A549 (cell line): ENCODE measurements at regions not wholly inside any gene's neighbourhood (a gene's known extent, or its start where the extent isn't known, plus 50 kb on each side); places are given as distances from the start of the nearest gene placed in this dataset.

ENCODE experiments used
- ATAC-seq, 2 experiments: fragments of 200-7000 bp in 1 of 2; fragments of >200 bp in 1 of 2; cut with Nextera tagmentation in 1 of 2; cut with Tn5 transposase in 1 of 2; 3 replicates each; pipeline versions ENCODE4 v1.8.0 to v1.9.1; 2018 to 2020; ENCODE audit warnings: mild to moderate bottlenecking in 1 of 2, moderate library complexity in 1 of 2
- CTCF ChIA-PET: fragments of 300-600 bp; sonication (Branson Sonifier 250); formaldehyde crosslinking; extraction: SDS; loops from one replicate; lab custom pipeline; 2021; ENCODE audit warnings: antibody characterized with exemption, inconsistent platforms; lab: Yijun Ruan, JAX
- POLR2A ChIA-PET: fragments of 350-600 bp; formaldehyde crosslinking; extraction: SDS; loops from one replicate; lab custom pipeline; 2021; ENCODE audit warnings: antibody characterized with exemption, inconsistent platforms; lab: Yijun Ruan, JAX
- DNase-seq, 2 experiments: peaks; one replicate each; pipeline versions ENCODE4 v3.0.0 to v3.0.0-alpha.2; 2011 to 2016; ENCODE audit warnings: low read depth in 1 of 2, low spot score in 1 of 2
- FAIRE-seq: peaks from 2 replicates; lab custom pipeline; 2011; peaks lifted over from hg19 to GRCh38; lab: Jason Lieb, UNC
- H3K27ac ChIP-seq, 2 experiments: fragments of >200 bp; sonication (Bioruptor Twin); formaldehyde crosslinking; 3 replicates each; pipeline ENCODE4 v1.5.1; 2016 to 2017
- H3K4me1 ChIP-seq: fragments of >200 bp; sonication (Bioruptor Twin); formaldehyde crosslinking; 3 replicates; pipeline ENCODE4 v1.6.1; 2016
- H3K4me2 ChIP-seq: fragments of >200 bp; sonication (Bioruptor Twin); formaldehyde crosslinking; 3 replicates; pipeline ENCODE4 v1.6.1; 2016
- H3K4me3 ChIP-seq: fragments of >200 bp; sonication (Bioruptor Twin); formaldehyde crosslinking; 3 replicates; pipeline ENCODE4 v1.5.1; 2016
- H3K9me3 ChIP-seq: fragments of >200 bp; sonication (Bioruptor Twin); formaldehyde crosslinking; 3 replicates; pipeline ENCODE4 v1.6.1; 2016
- BHLHE40 ChIP-seq: IDR thresholded peaks from 2 replicates; pipeline ENCODE4 v1.6.1; 2012; ENCODE audit warnings: low read depth, low read length, inconsistent platforms
- CBX2 ChIP-seq: fragments of 200-600 bp; sonication (generic); IDR thresholded peaks from 2 replicates; pipeline ENCODE4 v1.6.1; 2016; ENCODE audit warnings: low read depth, mild to moderate bottlenecking, borderline replicate concordance
- CEBPB ChIP-seq, 2 experiments: fragments of >200 bp in 1 of 2; sonication (Bioruptor Twin) in 1 of 2; formaldehyde crosslinking in 1 of 2; IDR thresholded peaks; 2 replicates each; pipeline ENCODE4 v1.6.1; 2012 to 2016
- CHD4 ChIP-seq: fragments of 200-600 bp; sonication (generic); IDR thresholded peaks from 2 replicates; pipeline ENCODE4 v1.6.1; 2016; ENCODE audit warnings: antibody characterized with exemption, mild to moderate bottlenecking, borderline replicate concordance
- EHMT2 ChIP-seq: fragments of 200-600 bp; sonication (generic); IDR thresholded peaks from 2 replicates; pipeline ENCODE4 v1.6.1; 2016; ENCODE audit warnings: antibody characterized with exemption, low read depth, mild to moderate bottlenecking, moderate library complexity
- EP300 ChIP-seq, 2 experiments: fragments of >200 bp; sonication (Bioruptor Twin); formaldehyde crosslinking; IDR thresholded peaks; 2 replicates in 1 of 2; 3 replicates in 1 of 2; pipeline ENCODE4 v1.6.1; 2016 to 2017
- FOSB ChIP-seq: fragments of 250-450 bp; sonication (Bioruptor Pico); IDR thresholded peaks from 2 replicates; pipeline ENCODE4 v1.5.0; 2020; ENCODE audit warnings: mild to moderate bottlenecking, moderate library complexity
- FOSL2 ChIP-seq, 2 experiments: fragments of 450-650 bp in 1 of 2; fragments of >200 bp in 1 of 2; sonication (Bioruptor Twin) in 1 of 2; formaldehyde crosslinking; IDR thresholded peaks; 2 replicates each; pipeline versions ENCODE4 v1.5.0 to v1.6.1; 2016 to 2020; ENCODE audit warnings: mild to moderate bottlenecking in 1 of 2, moderate library complexity in 1 of 2
- HEYL ChIP-seq: fragments of 250-450 bp; sonication (Bioruptor Pico); IDR thresholded peaks from 2 replicates; pipeline ENCODE4 v1.8.0; 2021; ENCODE audit warnings: mild to moderate bottlenecking, moderate library complexity
- HOXA7 ChIP-seq: fragments of 250-450 bp; sonication (Bioruptor Pico); IDR thresholded peaks from 2 replicates; pipeline ENCODE4 v1.5.0; 2020; ENCODE audit warnings: mild to moderate bottlenecking, moderate library complexity
- HOXB13 ChIP-seq: fragments of 250-450 bp; sonication (Bioruptor Pico); IDR thresholded peaks from 2 replicates; pipeline ENCODE4 v1.5.0; 2020; ENCODE audit warnings: low read depth, mild to moderate bottlenecking, moderate library complexity
- HOXB5 ChIP-seq: fragments of 250-450 bp; sonication (Bioruptor Pico); IDR thresholded peaks from 2 replicates; pipeline ENCODE4 v1.5.0; 2020; ENCODE audit warnings: mild to moderate bottlenecking, moderate library complexity
- KDM5A ChIP-seq: fragments of 200-600 bp; sonication (generic); IDR thresholded peaks from 2 replicates; pipeline ENCODE4 v1.6.1; 2016; ENCODE audit warnings: antibody characterized with exemption, mild to moderate bottlenecking
- MYC ChIP-seq: IDR thresholded peaks from 2 replicates; pipeline ENCODE4 v1.6.1; 2012; ENCODE audit warnings: mild to moderate bottlenecking, inconsistent platforms, low read length, improper control_type of control experiment, borderline replicate concordance
- NFE2L2 ChIP-seq: fragments of 150-350 bp; conservative IDR thresholded peaks from 2 replicates; pipeline ENCODE4 v1.6.1; 2014; ENCODE audit warnings: low read length
- NPAS2 ChIP-seq: fragments of 250-450 bp; sonication (Bioruptor Pico); IDR thresholded peaks from 2 replicates; pipeline ENCODE4 v1.8.0; 2022; ENCODE audit warnings: mild to moderate bottlenecking, moderate library complexity, borderline replicate concordance
- POLR2A ChIP-seq: IDR thresholded peaks from 2 replicates; pipeline ENCODE4 v1.6.1; 2012; ENCODE audit warnings: mild to moderate bottlenecking, low read length
- RAD21 ChIP-seq, 2 experiments: fragments of >200 bp in 1 of 2; sonication (Bioruptor Twin) in 1 of 2; formaldehyde crosslinking in 1 of 2; IDR thresholded peaks in 1 of 2; conservative IDR thresholded peaks in 1 of 2; 2 replicates in 1 of 2; 3 replicates in 1 of 2; pipeline ENCODE4 v1.6.1; 2012 to 2018; ENCODE audit warnings: inconsistent platforms in 1 of 2
- RARB ChIP-seq: fragments of 250-450 bp; sonication (Bioruptor Pico); IDR thresholded peaks from 2 replicates; pipeline ENCODE4 v1.8.0; 2021; ENCODE audit warnings: mild to moderate bottlenecking, moderate library complexity
- RCOR1 ChIP-seq: fragments of 150-350 bp; IDR thresholded peaks from 2 replicates; pipeline ENCODE4 v1.6.1; 2014; ENCODE audit warnings: antibody characterized with exemption, low read length, low read depth
- REST ChIP-seq: fragments of 200-600 bp; sonication (generic); IDR thresholded peaks from 2 replicates; pipeline ENCODE4 v1.6.1; 2016; ENCODE audit warnings: antibody characterized with exemption, mild to moderate bottlenecking, moderate library complexity
- SMC3 ChIP-seq: fragments of >200 bp; sonication (Bioruptor Twin); formaldehyde crosslinking; IDR thresholded peaks from 3 replicates; pipeline ENCODE4 v1.6.1; 2018; ENCODE audit warnings: inconsistent platforms
- SREBF2 ChIP-seq: fragments of 450-650 bp; IDR thresholded peaks from 2 replicates; pipeline ENCODE4 v1.6.1; 2014; ENCODE audit warnings: mild to moderate bottlenecking, moderate library complexity
- ZFP36 ChIP-seq: fragments of 450-650 bp; IDR thresholded peaks from 2 replicates; pipeline ENCODE4 v1.6.1; 2014; ENCODE audit warnings: borderline replicate concordance; ENCODE audit not compliant: partially characterized antibody
- ZNF302 ChIP-seq: fragments of 250-450 bp; sonication (Bioruptor Pico); IDR thresholded peaks from 2 replicates; pipeline ENCODE4 v1.9.0; 2021; ENCODE audit warnings: inconsistent platforms, mild to moderate bottlenecking, moderate library complexity
- WGBS: methylation state at CpG from one replicate; pipeline ENCODE4 v1.1.6; 2017; ENCODE audit errors: missing lambda C conversion rate; 5-methylcytosine and 5-hydroxymethylcytosine counted together
- TF ChIP-seq, protein P1 (sequence below): fragments of 450-650 bp; IDR thresholded peaks from 2 replicates; pipeline ENCODE4 v1.6.1; 2014; ENCODE audit warnings: antibody characterized with exemption
- TF ChIP-seq, protein P2 (sequence below): fragments of 250-450 bp; sonication (Bioruptor Pico); IDR thresholded peaks from 2 replicates; pipeline ENCODE4 v1.5.0; 2020; ENCODE audit warnings: low read depth, mild to moderate bottlenecking, moderate library complexity
- TF ChIP-seq, protein P3 (sequence below): fragments of >200 bp; sonication (Bioruptor Twin); formaldehyde crosslinking; IDR thresholded peaks from 3 replicates; pipeline ENCODE4 v1.6.1; 2016

GRCh38 chr5:2052687-2053086 lies 170.0 kb upstream of the IRX4 start:
- Histone ChIP-seq H3K9me3 (no peaks in the 10 kb centered on the region), H3K27ac (no peak overlapping the region), H3K4me3 (no peak overlapping the region), H3K4me1 (no peaks in the 10 kb centered on the region), H3K4me2 (no peak overlapping the region)
- FAIRE-seq (no peak), DNase-seq (no peak), ATAC-seq (no peak)
- ChIA-PET POLR2A (no interaction called here), CTCF (interaction anchor here (1.1 kb wide), 1 partner anchor 12 kb away, joined by 3 read pairs; no protein-coding TSS in a partner anchor)
- TF ChIP-seq NFE2L2 (no peak), EHMT2 (no peak), CHD4 (no peak), CBX2 (no peak), HEYL (CRISPR knock-in tag) (no peak), BHLHE40 (no peak), MYC (no peak), KDM5A (no peak), EP300 (IDR thresholded peaks at IDR 0.05) (no peak)
- TF ChIP-seq, protein P1, sequence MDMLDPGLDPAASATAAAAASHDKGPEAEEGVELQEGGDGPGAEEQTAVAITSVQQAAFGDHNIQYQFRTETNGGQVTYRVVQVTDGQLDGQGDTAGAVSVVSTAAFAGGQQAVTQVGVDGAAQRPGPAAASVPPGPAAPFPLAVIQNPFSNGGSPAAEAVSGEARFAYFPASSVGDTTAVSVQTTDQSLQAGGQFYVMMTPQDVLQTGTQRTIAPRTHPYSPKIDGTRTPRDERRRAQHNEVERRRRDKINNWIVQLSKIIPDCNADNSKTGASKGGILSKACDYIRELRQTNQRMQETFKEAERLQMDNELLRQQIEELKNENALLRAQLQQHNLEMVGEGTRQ: no peak
- WGBS: 39% methylated on average over 13 of the region's 13 CpGs

- no peak for DNase-seq
- Histone ChIP-seq H3K9me3 (0 out of 3 replicates have a peak, but pooled peaks cover 3% of the 10 kb centered on the region), H3K4me2 (no peak overlapping the region), H3K27ac (no peak overlapping the region), H3K4me1 (no peaks in the 10 kb centered on the region), H3K4me3 (no peak overlapping the region)
- ChIA-PET CTCF (no interaction called here), POLR2A (no interaction called here)
- TF ChIP-seq, protein P2, sequence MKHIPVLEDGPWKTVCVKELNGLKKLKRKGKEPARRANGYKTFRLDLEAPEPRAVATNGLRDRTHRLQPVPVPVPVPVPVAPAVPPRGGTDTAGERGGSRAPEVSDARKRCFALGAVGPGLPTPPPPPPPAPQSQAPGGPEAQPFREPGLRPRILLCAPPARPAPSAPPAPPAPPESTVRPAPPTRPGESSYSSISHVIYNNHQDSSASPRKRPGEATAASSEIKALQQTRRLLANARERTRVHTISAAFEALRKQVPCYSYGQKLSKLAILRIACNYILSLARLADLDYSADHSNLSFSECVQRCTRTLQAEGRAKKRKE (CRISPR knock-in tag): no peak
- TF ChIP-seq RCOR1: no peak
- no peak for TF ChIP-seq RAD21 (conservative IDR thresholded peaks at IDR 0.05 in 1 of 2, IDR thresholded peaks at IDR 0.05 in 1 of 2)
- no peak for TF ChIP-seq HOXB13 (CRISPR knock-in tag)
- WGBS: 0% methylated on average over 2 of the region's 2 CpGs
- no peak for FAIRE-seq
- ATAC-seq: no peak
Observed at GRCh38 chr5:2049876-2050275, 167.2 kb upstream of the IRX4 start.

GRCh38 chr5:2048664-2049063 lies 165.9 kb upstream of the IRX4 start:
- DNase-seq (no peak), FAIRE-seq (no peak), ATAC-seq (no peak)
- Histone ChIP-seq H3K4me2 (no peak overlapping the region), H3K4me1 (no peaks in the 10 kb centered on the region), H3K4me3 (no peak overlapping the region), H3K9me3 (0 out of 3 replicates have a peak, but pooled peaks cover 3% of the 10 kb centered on the region), H3K27ac (no peak overlapping the region)
- POLR2A ChIA-PET: no interaction called here
- 16% methylated on average over 6 of the region's 9 CpGs for WGBS
- CTCF ChIA-PET: interaction anchor here (1.7 kb wide), 1 partner anchor 9 kb away, joined by 6 read pairs; no protein-coding TSS in a partner anchor
- TF ChIP-seq, protein P2 (CRISPR knock-in tag): no peak
- TF ChIP-seq ZNF302 (CRISPR knock-in tag) (no peak), POLR2A (no peak), CHD4 (no peak), RARB (CRISPR knock-in tag) (no peak), SMC3 (no peak), HOXA7 (CRISPR knock-in tag) (no peak), FOSL2 (IDR thresholded peaks at IDR 0.05) (no peak), FOSL2 (CRISPR knock-in tag; IDR thresholded peaks at IDR 0.05) (no peak), HOXB5 (CRISPR knock-in tag) (no peak), NPAS2 (CRISPR knock-in tag) (no peak), REST (no peak), RAD21 (conservative IDR thresholded peaks at IDR 0.05 in 1 of 2, IDR thresholded peaks at IDR 0.05 in 1 of 2) (no peak), SREBF2 (no peak), MYC (no peak), ZFP36 (no peak), FOSB (no peak), CEBPB (IDR thresholded peaks at IDR 0.05) (no peak)
- TF ChIP-seq, protein P3, sequence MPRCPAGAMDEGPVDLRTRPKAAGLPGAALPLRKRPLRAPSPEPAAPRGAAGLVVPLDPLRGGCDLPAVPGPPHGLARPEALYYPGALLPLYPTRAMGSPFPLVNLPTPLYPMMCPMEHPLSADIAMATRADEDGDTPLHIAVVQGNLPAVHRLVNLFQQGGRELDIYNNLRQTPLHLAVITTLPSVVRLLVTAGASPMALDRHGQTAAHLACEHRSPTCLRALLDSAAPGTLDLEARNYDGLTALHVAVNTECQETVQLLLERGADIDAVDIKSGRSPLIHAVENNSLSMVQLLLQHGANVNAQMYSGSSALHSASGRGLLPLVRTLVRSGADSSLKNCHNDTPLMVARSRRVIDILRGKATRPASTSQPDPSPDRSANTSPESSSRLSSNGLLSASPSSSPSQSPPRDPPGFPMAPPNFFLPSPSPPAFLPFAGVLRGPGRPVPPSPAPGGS: no peak
